Stimulated activated CD8-positive, alpha-beta memory T cell treated with anti-CD3 and anti-CD28 coated beads, Interleukin-7, amount 100 ng/mL, for 4 hours (primary cell): ENCODE measurements at regions not wholly inside any gene's neighbourhood (a gene's known extent, or its start where the extent isn't known, plus 50 kb on each side); places are given as distances from the start of the nearest gene placed in this dataset.

Source experiments
- DNase-seq, 2 donors: peaks; one replicate each; pipeline ENCODE4 v3.0.0-alpha.2; 2020; ENCODE audit warnings: low read depth in 2 of 2

GRCh38 chr15:62572797-62573196, 407.7 kb upstream of the C2CD4B start:
- no peak for DNase-seq

- no peak for DNase-seq
Observed at GRCh38 chr15:62573876-62574275, 408.8 kb upstream of the C2CD4B start.

GRCh38 chr15:62578546-62578945, 413.5 kb upstream of the C2CD4B start:
- no peak for DNase-seq

GRCh38 chr15:62578960-62579359, 413.9 kb upstream of the C2CD4B start:
- no peak for DNase-seq

GRCh38 chr15:62579842-62580241, 414.8 kb upstream of the C2CD4B start:
- no peak for DNase-seq

DNA sequence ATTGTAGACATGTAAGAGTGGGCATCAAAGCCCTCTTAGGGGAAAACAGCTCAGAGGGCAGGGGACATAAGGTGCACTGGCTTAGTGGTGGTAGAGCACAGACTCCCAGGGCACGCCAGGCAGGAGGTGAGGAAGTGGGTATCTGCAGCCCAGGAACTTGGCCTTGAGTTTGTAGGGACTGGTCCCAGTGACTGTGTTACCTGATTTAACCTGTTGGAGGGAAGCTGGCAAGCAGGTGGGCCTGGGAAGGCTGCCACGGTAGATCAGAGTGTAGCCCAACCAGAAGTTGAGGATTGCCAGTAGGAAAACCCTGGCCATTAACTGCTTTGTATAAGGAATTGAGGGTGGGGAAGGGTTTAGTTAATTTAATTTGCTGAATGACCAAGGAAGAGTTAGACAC, 417.5 kb upstream of the C2CD4B start:
- no peak for DNase-seq

DNA sequence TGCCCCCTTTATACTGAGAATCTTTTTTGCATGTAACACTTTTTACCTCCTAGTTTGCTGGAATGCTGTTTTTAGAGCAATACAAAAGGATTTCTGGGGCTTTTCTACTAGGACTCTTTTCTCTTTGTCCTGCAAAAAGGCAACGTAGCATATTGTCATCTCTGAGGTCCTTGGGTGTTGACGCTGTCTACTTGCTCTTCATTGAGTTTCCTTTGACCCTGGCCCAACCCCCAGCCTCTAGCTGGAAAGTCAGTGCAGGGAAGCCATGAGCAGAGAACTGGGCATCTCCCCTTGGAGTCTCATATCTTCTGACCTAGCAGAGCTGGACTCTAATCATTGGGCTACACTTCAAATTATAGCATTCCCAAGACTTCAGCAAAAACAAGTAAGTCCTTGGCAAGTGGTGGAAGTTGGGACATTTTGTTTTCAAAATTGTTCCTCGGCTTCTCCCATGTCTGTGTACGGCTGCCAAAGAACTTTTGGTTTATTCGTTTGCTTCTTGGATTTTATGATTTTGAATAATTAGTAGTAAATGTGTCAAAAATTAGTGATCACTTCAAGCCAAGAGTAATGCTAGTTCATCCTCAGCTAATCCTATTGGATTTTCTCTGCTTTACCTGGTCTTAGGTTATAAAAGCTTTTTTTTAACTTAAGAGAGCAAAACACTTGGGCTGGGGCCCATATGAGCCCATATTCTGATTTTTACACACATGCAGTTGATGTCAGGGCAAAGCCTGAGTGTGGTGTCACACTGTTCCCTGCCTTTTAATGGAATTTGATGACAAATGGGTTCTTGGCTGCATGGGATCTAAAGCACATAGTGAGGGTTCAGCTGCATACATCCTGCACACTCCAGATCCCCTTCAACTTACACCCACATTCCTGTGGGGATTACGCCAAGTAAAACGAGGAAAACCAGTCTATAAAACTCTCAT, 419.5 kb upstream of the C2CD4B start:
- DNase-seq, result no peak

- DNase-seq, result no peak
Observed at GRCh38 chr15:62588938-62589670, 424.0 kb upstream of the C2CD4B start.

- no peak for DNase-seq
Observed at GRCh38 chr15:62591842-62592838, 427.1 kb upstream of the C2CD4B start.

GRCh38 chr15:62592920-62593319, 427.8 kb upstream of the C2CD4B start:
- no peak for DNase-seq

DNA sequence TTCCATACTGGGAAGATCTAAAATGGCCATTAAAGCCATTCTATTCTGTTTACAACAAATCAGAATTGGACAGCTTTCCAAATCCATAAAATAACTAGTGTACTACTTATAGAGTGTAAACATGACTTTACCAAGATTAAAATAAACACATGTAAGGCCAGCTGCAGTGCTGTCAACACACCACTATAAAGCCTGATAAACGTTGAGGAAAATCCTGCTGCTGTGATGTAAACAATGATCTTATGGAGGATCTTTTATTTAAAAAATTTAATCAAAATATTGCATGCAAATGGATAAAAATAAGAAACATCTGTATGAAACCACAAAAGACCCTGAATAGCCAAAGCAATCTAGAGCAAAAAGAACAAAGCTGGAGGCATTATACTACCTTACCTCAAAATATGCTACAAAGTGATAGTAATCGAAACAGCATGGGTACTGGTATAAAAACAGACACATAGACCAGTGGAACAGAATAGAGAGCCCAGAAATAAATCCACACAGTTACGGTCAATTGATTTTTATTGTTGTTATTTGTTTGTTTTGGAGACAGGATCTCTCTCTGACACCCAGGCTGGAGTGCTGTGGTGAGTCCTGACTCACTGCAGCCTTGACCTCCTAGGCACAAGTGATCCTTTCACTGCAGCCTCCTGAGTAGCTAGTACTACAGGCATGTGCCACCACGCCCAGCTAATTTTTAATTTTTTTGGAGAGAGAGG, 428.8 kb upstream of the C2CD4B start:
- no peak for DNase-seq

DNA sequence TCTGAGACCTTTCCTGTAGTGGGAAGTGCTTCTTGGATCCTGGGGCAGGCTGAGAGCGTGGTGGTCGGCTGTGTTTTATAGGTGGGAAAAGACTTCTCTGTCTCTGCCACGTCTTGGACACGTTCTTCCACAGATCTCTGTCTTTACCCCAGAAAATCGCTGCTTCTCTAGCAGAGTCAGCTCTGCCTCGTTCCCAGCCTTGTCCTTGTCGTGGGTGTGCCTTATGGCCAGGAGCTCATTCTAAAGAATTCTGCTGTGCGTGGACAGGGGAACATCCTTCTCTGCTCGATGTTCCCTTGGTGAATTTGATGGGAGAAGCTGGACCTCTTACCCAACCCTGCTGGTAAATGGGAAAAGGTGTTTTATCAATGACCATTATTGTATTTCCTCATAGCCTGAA, 433.1 kb upstream of the C2CD4B start:
- DNase-seq, result no peak

- no peak for DNase-seq
Observed at GRCh38 chr15:62599791-62600777, 435.0 kb upstream of the C2CD4B start.

DNA sequence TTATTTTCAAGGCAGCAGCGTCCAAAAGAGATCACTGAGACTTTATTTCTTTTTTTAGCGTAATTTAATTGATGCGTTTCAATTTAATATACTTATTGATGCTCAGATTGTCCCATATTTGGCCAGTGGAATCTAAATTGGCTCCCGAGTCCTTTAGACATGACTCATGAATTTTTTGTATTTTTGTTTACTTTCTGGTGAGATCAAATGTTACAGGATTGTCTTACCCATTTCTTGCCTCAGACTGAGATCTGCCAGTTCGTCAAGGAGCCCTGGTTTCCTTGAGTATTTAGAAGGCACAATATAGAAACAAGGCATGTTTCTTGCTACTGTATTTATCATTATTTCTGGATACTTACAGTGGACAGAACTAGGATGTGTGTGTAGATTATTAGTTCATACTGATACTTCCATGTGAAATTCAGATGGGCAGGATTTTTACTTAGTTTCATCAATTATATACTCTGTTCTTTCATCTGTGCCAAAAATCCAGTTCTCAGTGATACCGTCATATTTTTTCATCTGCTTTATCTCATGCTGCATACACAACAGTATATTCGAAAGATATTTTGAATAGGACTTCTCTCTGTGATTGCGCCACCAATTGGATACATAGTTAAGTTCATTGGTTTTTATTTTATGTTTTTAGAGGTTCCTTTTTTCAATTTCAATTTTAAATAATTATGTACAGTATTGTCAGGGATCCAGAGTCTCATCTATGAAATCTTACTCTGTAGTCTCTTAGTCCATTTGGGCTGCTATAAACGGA, 436.9 kb upstream of the C2CD4B start:
- no peak for DNase-seq

DNA sequence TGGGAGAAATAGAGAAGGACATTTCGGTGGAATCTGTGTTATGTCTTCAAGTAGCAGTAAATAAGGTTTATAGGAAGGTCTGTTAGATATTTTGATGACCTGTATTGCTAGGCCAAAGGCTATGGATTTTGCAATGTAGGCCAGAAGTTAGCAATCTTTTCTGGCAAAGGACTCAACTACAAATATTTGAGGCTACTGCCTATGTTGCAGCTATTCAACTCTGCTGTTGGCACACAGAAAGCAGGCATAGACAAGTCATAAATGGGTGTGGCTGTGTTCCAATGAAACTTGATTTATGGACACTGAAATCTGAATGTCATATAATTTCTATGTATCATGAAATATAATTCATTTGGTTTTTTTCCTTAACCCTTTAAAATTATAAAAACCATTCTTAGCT, 438.7 kb upstream of the C2CD4B start:
- no peak for DNase-seq

DNA sequence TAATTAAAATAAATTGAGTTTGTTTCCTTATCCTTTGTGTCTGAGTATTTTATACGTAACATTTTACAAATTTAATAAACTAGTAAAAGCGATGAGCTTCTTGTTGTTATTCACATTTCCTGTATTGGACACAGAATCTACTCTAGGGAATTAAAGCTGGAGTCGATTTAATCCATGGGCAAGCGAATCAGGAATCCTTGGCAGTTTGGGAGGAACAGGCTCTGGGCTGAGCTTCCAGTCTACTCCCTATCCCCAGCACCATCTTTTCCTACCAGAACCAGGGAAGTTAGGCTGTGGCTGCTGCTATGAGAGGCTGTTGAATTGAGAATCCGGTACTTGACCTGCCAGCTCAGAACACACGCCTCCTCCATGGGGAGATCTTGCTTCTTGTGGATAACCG, 437.3 kb upstream of the TPM1 start:
- DNase-seq, result no peak

GRCh38 chr15:62606376-62607113, 436.0 kb upstream of the TPM1 start:
- DNase-seq, result no peak

GRCh38 chr15:62607114-62607462, 435.5 kb upstream of the TPM1 start:
- DNase-seq, result no peak

- DNase-seq, result no peak
Observed at GRCh38 chr15:62607643-62608042, 434.9 kb upstream of the TPM1 start.
